D721Med (cell line): ENCODE measurements at regions not wholly inside any gene's neighbourhood (a gene's known extent, or its start where the extent isn't known, plus 50 kb on each side); places are given as distances from the start of the nearest gene placed in this dataset.
"Not testable (repeated sequence)": the region's sequence is repeated elsewhere in the genome, so short reads cannot be mapped to it uniquely, and the experiment has no call there.

Experiments used
- DNase-seq: peaks from one replicate; pipeline ENCODE4 v3.0.0; 2011; ENCODE audit warnings: low spot score; ENCODE audit not compliant: insufficient read length
- FAIRE-seq: peaks from 2 replicates; lab custom pipeline; 2011; peaks lifted over from hg19 to GRCh38; lab: Jason Lieb, UNC
- CTCF ChIP-seq: IDR thresholded peaks from 2 replicates; pipeline ENCODE4 v1.5.1; 2012; ENCODE audit warnings: mild to moderate bottlenecking, control low read depth; ENCODE audit not compliant: insufficient read depth; ENCODE audit errors: missing control alignments

DNA sequence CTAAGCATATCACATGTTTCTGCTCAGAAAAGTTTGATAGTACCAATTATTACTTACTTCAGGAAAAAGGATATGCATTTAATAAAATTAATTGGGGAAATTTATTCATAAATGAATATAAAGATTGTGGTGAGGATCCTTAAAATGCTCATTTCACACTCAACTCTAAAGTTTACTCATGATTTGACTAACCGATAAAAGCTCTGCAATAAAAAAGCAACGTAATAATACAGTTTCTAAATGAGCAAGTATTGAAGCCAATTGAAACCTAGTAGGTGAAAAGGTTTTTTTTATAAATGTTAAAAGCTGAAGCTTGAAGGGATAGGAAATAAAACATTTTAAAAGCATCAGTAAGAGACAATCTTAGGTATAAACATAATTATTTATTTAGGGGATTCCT is 308.3 kb upstream of the STEAP1 start:
- FAIRE-seq: no peak
- TF ChIP-seq CTCF: no peak
- no peak for DNase-seq

GRCh38 chr7:89849052-89849451 is 305.2 kb upstream of the STEAP1 start:
- TF ChIP-seq CTCF: no peak
- DNase-seq (no peak), FAIRE-seq (no peak)

DNA sequence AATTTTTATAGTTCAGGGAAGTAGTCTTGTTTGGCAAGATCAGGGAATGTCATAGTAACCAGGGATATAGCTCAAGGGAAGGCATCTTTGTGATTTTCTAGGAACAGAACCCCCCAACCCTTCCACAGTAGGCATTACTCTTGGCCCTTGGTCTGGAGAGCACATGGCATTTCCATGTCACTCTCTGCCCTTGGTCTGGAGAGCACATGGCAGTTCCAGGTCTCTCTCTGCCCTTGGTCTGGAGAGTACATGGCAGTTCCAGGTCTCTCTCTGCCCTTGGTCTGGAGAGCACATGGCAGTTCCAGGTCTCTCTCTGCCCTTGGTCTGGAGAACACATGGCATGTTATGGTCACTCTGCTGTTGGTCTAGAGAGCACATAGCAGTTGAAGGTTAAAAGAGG is 297.2 kb upstream of the STEAP1 start:
- FAIRE-seq, DNase-seq: not testable (repeated sequence)

- DNase-seq (no peak), FAIRE-seq (no peak)
- TF ChIP-seq CTCF: no peak
Observed at GRCh38 chr7:89857767-89858166, 296.5 kb upstream of the STEAP1 start.

DNA sequence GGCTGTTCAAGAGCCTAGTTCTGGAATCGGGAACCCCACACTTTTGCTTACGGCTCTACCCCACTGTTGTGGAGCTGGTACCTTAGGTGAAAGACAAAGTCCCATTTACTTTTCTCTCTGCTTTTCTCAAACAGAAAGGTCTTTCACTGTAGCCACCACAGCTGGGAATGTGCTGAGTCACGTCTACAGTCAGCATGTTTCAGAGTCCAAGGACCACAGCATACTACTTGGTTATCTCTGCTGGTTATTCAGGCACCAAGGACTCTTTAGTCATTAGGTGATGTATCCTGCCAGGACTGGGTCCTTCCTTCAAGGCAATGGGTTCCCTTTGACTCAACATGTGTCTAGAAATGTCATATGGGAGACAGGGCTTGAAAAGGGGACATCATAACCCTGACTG is 266.8 kb upstream of the STEAP1 start:
- FAIRE-seq: no peak
- DNase-seq: no peak

DNA sequence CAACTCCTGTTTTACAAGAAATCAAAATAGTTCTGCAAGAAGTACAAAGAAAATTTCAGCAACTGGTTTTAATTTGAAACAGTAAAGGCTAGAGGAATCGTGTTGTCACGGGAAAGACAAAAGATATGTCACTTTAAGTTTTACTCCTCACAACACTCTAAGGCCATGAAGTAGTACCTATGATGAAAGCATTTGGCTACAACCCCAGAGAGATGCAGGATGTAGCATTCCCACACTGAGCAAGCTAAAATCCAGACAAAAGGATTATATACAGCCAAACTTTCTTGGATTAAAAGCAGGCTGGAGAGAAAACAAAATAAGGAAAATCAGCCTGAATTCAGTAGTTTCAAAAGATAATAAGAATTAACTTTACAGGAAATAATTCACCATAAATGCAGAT is 245.5 kb upstream of the STEAP1 start:
- no peak for DNase-seq
- no peak for FAIRE-seq
- TF ChIP-seq CTCF: no peak

More for the DNA sequence above, 266.8 kb upstream of the STEAP1 start:
- TF ChIP-seq CTCF: no peak

- FAIRE-seq: no peak
Observed at GRCh38 chr7:89914711-89915110, 239.6 kb upstream of the STEAP1 start.

More at GRCh38 chr7:89914711-89915110, 239.6 kb upstream of the STEAP1 start:
- DNase-seq: no peak
- TF ChIP-seq CTCF: no peak
